NCI-H1694 treated with DMSO at 0.1 percent for 48 hours (cell line): ENCODE measurements at regions not wholly inside any gene's neighbourhood (a gene's known extent, or its start where the extent isn't known, plus 50 kb on each side); places are given as distances from the start of the nearest gene placed in this dataset.
"Not testable (repeated sequence)": the region's sequence is repeated elsewhere in the genome, so short reads cannot be mapped to it uniquely, and the experiment has no call there.

Source experiments
- DNase-seq: peaks from one replicate; lab custom pipeline; 2025; lab: John Stamatoyannopoulos, UW

GRCh38 chr6:125431971-125432370 lies 130.2 kb upstream of the HDDC2 start:
- no peak for DNase-seq

GRCh38 chr6:125432963-125433362 lies 131.2 kb upstream of the HDDC2 start:
- DNase-seq = no peak

- DNase-seq = no peak
These were observed 133.0 kb upstream of the HDDC2 start for GRCh38 chr6:125434760-125435159.

GRCh38 chr6:125439512-125439911 lies 137.7 kb upstream of the HDDC2 start:
- DNase-seq = no peak

DNA sequence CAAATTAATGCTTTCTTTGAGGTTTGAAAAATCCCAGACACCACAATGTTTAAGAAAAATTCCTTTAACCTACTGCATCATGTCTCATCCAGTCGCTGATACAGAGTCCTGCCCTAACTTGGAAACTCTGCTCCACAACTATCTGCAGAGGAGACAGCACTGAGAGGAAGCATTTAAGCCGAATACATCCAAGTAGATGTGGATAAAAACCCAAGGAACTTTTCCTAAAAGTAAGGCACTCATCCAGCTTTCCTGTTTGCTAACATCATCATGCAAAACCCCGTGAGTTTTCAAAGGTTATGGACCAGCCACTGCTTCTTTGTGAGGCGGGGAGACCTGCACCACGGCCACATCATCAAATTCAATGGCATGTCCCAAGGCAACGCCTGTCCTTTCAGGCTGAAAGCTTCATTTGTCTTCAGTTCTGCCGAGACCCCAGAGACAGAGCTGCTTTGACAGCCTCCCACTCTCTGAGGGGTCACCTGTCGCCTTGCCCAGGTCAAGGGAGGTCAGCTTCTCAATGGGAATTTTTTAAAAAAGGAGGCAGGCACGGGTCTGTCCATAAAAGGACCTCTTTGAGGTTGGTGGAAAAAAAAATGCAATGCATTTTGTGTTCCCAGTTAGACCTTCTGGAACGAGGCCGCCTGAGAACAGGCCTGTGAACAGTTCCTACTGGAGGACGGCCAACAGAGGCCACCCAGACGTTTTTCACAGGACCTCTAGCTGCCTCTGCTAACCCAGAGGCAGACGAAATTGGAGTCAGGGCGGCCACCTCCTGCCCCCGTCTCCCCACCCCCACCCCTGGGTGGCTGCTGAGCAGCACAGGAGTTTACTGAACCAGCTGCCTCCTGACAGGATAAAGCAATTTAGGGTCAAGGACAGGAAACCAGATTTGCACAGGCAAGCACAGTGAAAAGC lies 142.5 kb upstream of the HDDC2 start:
- no peak for DNase-seq

- no peak for DNase-seq
These were observed 143.3 kb upstream of the HDDC2 start for GRCh38 chr6:125445054-125445453.

GRCh38 chr6:125446011-125446410 lies 144.2 kb upstream of the HDDC2 start:
- no peak for DNase-seq

- DNase-seq = no peak
These were observed 150.0 kb upstream of the HDDC2 start for GRCh38 chr6:125451750-125452149.

GRCh38 chr6:125453516-125453915 lies 151.7 kb upstream of the HDDC2 start:
- DNase-seq = no peak

GRCh38 chr6:125454351-125454750 lies 152.6 kb upstream of the HDDC2 start:
- no peak for DNase-seq

DNA sequence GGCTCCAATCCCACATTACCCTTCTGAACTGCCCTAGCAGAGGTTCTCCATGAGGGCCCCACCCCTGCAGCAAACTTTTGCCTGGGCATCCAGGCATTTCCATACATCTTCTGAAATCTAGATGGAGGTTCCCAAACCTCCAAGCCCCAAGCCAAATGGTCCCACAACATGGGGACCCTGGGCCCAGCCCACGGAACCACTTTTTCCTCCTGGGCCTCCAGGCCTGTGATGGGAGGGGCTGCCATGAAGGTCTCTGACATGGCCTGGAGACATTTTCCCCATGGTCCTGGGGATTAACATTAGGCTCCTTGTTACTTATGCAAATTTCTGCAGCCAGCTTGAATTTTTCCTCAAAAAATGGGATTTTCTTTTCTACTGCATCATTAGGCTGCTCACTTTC lies 156.7 kb upstream of the HDDC2 start:
- not testable (repeated sequence) for DNase-seq

DNA sequence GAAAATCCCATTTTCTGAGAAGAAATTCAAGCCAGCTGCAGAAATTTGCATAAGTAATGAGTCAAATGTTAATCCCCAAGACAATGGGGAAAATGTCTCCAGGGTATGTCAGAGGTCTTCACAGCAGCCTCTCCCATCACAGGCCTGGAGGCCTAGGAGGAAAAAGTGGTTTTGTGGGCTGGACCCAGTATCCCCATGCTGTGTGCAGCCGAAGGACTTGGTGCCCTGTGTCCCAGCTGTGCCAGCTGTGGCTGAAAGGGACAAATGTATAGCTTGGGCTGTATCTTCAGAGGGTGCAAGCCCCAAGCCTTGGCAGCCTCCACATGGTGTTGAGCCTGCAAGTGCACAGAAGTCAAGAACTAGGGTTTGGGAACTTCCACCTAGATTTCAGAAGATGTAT lies 163.6 kb upstream of the HDDC2 start:
- not testable (repeated sequence) for DNase-seq

DNA sequence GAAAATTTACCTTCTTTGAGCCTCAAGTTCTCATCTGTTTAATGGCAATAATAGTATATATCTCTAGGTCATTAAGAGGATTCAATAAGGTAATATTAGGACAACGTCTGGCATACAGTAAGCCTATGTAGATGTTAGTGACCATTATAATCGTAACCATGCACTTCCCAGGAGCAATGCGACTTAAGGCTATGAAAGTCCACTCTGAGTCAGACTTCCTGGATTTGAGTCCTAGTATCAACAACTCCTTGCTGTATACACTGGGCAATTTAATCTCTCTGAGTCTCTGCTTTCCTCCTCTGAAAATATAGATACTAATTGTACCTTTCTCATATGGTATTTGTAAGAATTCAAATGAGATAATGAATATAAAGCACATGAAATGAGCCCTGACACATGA lies 168.1 kb upstream of the HDDC2 start:
- no peak for DNase-seq

- DNase-seq = no peak
These were observed 169.9 kb upstream of the HDDC2 start for GRCh38 chr6:125471667-125472066.

GRCh38 chr6:125474061-125474460 lies 172.3 kb upstream of the HDDC2 start:
- DNase-seq = no peak

DNA sequence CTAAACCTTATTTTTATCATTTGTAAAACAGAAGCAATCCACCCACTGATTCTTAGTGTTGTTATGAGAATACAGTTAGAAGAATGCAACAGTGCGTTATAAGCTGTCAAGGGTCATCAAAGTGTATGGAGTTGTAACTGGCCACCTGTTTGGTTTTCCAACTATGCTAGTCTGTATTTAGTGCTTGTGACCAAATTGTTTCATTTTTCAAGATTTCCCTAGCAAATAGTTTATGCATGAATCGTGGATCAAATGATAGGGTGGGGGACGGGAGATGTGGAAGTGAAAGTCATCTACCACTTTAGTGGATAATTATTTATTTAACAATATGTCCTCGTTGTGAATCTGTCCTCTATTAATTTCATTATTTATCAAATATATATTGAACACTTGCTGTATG lies 175.4 kb upstream of the HDDC2 start:
- DNase-seq = no peak

DNA sequence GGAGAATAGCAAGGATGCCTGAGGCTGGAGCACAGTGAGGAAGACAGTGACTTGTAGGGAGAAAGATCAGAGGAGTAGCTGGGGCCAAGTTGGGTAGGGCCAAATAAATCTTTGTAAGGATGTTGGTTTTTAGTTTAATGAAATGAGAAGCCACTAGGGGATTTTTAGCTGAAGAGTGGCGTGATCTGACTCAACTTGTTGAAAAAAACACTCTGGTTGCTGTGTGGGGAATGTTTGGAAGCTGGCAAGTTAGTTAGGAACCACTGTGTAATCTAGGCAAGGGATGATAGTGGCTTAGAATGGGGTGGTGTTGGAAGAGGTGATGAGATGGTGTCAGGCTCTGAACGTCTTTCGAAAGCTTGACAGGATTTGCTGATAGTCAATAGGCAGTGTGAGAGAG lies 176.1 kb upstream of the HDDC2 start:
- DNase-seq = no peak

GRCh38 chr6:125480146-125480545 lies 178.4 kb upstream of the HDDC2 start:
- DNase-seq = no peak

- DNase-seq = no peak
These were observed 178.8 kb upstream of the HDDC2 start for GRCh38 chr6:125480571-125480970.

DNA sequence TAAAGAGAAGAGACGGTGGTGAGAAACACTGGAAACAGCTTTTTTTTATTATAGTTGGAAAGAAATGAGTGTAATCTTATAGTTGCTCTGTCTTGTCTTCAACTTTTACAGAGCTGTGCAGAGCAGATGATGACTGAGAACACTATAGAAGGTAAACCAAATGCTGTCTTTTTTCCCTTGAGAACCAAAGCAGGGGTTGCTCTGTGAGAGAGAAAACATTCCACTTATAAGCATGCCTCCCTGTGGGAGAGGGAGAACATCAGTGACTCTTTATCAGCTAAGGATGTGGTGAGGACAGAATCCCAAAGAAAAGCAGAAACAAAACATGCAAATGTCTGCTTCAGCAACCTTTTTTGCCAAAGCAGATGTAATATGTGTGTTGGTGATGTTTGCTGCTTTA lies 179.3 kb upstream of the HDDC2 start:
- no peak for DNase-seq

GRCh38 chr6:125485757-125486156 lies 184.0 kb upstream of the HDDC2 start:
- no peak for DNase-seq

GRCh38 chr6:125486881-125487280 lies 185.1 kb upstream of the HDDC2 start:
- peak; percentile 16 for DNase-seq

GRCh38 chr6:125489579-125490285 lies 188.0 kb upstream of the HDDC2 start:
- DNase-seq = no peak
